PC-9 (cell line): ENCODE measurements at regions not wholly inside any gene's neighbourhood (a gene's known extent, or its start where the extent isn't known, plus 50 kb on each side); places are given as distances from the start of the nearest gene placed in this dataset.

Experiments
- BruUV-seq: library from RNA; stranded (reverse); fragments of 400-500 nt; replicated peaks from 2 replicates; lab custom pipeline; 2021; lab: Mats Ljungman, UMichigan
- CTCF ChIA-PET: fragments of 300-600 bp; sonication (Branson Sonifier 250); formaldehyde crosslinking; loops from one replicate; lab custom pipeline; 2022; ENCODE audit warnings: antibody characterized with exemption; lab: Charles Lee
- POLR2A ChIA-PET: fragments of 300-600 bp; sonication (Branson Sonifier 250); formaldehyde crosslinking; loops from one replicate; lab custom pipeline; 2022; ENCODE audit warnings: antibody characterized with exemption; ENCODE audit not compliant: unreplicated experiment; lab: Charles Lee
- DNase-seq, 2 experiments: peaks; one replicate each; pipeline versions ENCODE4 v3.0.0 to v3.0.0-alpha.2; 2015 to 2022; ENCODE audit warnings: mixed read lengths in 1 of 2
- H2AFZ ChIP-seq: fragments of 200-600 bp; sonication (generic); 2 replicates; pipeline ENCODE4 v1.8.1; 2017; ENCODE audit warnings: antibody characterized with exemption
- H3F3A ChIP-seq: fragments of 200-600 bp; sonication (generic); 2 replicates; pipeline ENCODE4 v1.8.1; 2017; ENCODE audit warnings: antibody characterized with exemption, mild to moderate bottlenecking, low read depth; ENCODE audit not compliant: insufficient read depth
- H3K27ac ChIP-seq: fragments of 200-600 bp; sonication (generic); 2 replicates; pipeline ENCODE4 v1.6.1; 2016; ENCODE audit warnings: mixed run types
- H3K27me3 ChIP-seq: fragments of 200-600 bp; sonication (generic); 2 replicates; pipeline ENCODE4 v1.6.1; 2016; ENCODE audit warnings: low read depth, mixed run types; ENCODE audit not compliant: insufficient read depth
- H3K36me3 ChIP-seq: fragments of 200-600 bp; sonication (generic); 2 replicates; pipeline ENCODE4 v1.6.1; 2016; ENCODE audit warnings: low read depth, mixed run types
- H3K4me1 ChIP-seq: fragments of 200-600 bp; sonication (generic); replicated peaks from 2 replicates; pipeline ENCODE4 v1.6.1; 2016; ENCODE audit warnings: mixed run types; ENCODE audit not compliant: insufficient read depth
- H3K4me2 ChIP-seq: fragments of 200-600 bp; sonication (generic); 2 replicates; pipeline ENCODE4 v1.6.1; 2017; ENCODE audit warnings: mixed run types
- H3K4me3 ChIP-seq: fragments of 200-600 bp; sonication (generic); 2 replicates; pipeline ENCODE4 v1.6.1; 2016; ENCODE audit warnings: mixed run types
- H3K79me2 ChIP-seq: fragments of 200-600 bp; sonication (generic); 2 replicates; pipeline ENCODE4 v1.6.1; 2017; ENCODE audit warnings: low read depth, mixed run types
- H3K9me2 ChIP-seq: fragments of 200-600 bp; sonication (generic); 2 replicates; pipeline ENCODE4 v1.8.1; 2017; ENCODE audit warnings: mild to moderate bottlenecking; ENCODE audit not compliant: insufficient read depth
- H3K9me3 ChIP-seq: fragments of 200-600 bp; sonication (generic); 2 replicates; pipeline ENCODE4 v1.8.1; 2016; ENCODE audit warnings: low read depth; ENCODE audit not compliant: insufficient read depth
- H4K20me1 ChIP-seq: fragments of 200-600 bp; sonication (generic); 2 replicates; pipeline ENCODE4 v1.8.1; 2017; ENCODE audit not compliant: insufficient read depth
- EZH2 ChIP-seq: fragments of 200-600 bp; sonication (generic); IDR thresholded peaks from 2 replicates; pipeline ENCODE4 v1.8.0; 2017; ENCODE audit warnings: antibody characterized with exemption, low read depth
- intact Hi-C: fragments of 100-400 bp; cut with micrococcal nuclease; formaldehyde crosslinking; loops from one replicate; pipeline ENCODE4 v1.10.0; 2022; ENCODE audit not compliant: unreplicated experiment
- TF ChIP-seq, protein P1 (sequence below): fragments of 200-600 bp; sonication (generic); conservative IDR thresholded peaks from 2 replicates; pipeline ENCODE4 v1.6.1; 2017; ENCODE audit warnings: mixed run types, antibody characterized with exemption, mild to moderate bottlenecking, moderate library complexity

DNA sequence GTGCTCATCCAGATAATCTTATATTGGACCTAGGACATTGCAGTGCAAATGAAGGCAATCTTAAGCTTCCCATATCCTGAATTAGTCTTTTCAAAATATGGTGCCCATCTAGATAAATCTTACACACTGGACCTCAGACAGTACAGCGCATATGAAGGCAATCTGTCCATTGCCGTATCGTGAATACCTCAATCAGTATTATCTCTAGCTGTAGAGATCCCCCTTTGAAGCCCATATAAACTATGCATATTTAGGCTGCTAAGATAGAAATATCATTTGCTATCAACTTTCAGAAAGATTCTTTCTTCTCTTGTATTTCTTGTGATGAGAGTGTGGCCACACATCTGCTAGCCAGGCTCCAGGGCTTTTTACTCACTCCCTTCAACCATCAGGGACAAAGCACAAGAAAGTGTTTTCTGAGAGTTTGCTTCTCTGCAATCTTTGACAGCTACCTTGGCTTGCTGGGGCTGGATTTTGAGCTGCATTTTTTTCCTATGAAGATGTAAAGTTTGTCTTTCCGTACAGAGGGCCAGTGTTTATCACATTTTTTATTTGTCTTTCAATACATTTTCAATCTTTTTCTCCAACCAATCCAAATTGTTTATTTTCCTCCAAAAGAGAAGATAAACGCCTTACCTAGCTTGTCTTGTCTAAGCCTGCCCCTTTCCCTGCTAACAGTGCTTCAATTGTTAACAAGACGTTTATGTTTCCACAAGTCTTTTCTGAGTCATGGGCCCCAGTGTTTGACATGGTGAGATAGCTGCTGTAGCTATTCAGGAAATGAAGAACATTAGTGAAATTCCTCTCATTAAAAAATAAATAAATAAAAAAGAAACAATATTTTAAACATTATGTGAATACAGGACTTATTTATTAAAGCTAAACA is 57.6 kb upstream of the FAT1 start:
- Histone ChIP-seq H3K79me2 (no peaks in the 10 kb centered on the region), H4K20me1 (no peaks in the 10 kb centered on the region), H3K4me2 (no peak overlapping the region), H3K27ac (no peak overlapping the region), H3K4me3 (no peak overlapping the region), H3K36me3 (no peaks in the 10 kb centered on the region), H3K9me3 (no peaks in the 10 kb centered on the region), H3K9me2 (no peaks in the 10 kb centered on the region), H3K4me1 (no peaks in the 10 kb centered on the region), H3F3A (no peaks in the 10 kb centered on the region), H3K27me3 (no peaks in the 10 kb centered on the region), H2AFZ (no peak overlapping the region)
- no peak for TF ChIP-seq EZH2
- TF ChIP-seq, protein P1, sequence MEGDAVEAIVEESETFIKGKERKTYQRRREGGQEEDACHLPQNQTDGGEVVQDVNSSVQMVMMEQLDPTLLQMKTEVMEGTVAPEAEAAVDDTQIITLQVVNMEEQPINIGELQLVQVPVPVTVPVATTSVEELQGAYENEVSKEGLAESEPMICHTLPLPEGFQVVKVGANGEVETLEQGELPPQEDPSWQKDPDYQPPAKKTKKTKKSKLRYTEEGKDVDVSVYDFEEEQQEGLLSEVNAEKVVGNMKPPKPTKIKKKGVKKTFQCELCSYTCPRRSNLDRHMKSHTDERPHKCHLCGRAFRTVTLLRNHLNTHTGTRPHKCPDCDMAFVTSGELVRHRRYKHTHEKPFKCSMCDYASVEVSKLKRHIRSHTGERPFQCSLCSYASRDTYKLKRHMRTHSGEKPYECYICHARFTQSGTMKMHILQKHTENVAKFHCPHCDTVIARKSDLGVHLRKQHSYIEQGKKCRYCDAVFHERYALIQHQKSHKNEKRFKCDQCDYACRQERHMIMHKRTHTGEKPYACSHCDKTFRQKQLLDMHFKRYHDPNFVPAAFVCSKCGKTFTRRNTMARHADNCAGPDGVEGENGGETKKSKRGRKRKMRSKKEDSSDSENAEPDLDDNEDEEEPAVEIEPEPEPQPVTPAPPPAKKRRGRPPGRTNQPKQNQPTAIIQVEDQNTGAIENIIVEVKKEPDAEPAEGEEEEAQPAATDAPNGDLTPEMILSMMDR, result no peak
- BruUV-seq, result no TSS peak
- CTCF ChIA-PET, result no interaction called here
- intact Hi-C loops, result no loop called here
- POLR2A ChIA-PET, result no interaction called here
- peak in 1 of 2 experiments; percentile 56 for DNase-seq

DNA sequence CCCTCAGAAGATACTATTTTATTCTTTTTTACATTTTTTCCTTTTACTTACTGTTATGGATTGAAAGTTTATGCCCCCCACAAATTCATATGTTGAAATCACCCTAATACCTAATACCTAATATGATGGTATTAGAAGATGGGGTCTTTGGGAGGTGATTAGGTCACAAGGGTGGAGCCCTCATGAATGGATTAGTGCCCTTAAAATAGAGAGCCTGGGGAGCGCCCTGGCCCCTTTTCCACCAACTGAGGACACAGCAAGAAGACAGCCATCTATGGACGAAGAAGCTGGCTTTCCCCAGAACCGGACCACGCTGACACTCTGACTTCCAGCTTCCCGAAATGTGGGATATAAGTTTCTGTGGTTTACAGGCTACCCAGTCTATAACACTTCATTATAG is 58.6 kb upstream of the FAT1 start:
- Histone ChIP-seq H3K4me2 (no peak overlapping the region), H3K9me3 (no peaks in the 10 kb centered on the region), H3K4me3 (no peak overlapping the region), H3K79me2 (no peaks in the 10 kb centered on the region), H3K36me3 (no peaks in the 10 kb centered on the region), H2AFZ (no peak overlapping the region), H3K27me3 (no peaks in the 10 kb centered on the region), H4K20me1 (no peaks in the 10 kb centered on the region), H3K9me2 (no peaks in the 10 kb centered on the region), H3F3A (no peaks in the 10 kb centered on the region), H3K27ac (no peak overlapping the region), H3K4me1 (no peaks in the 10 kb centered on the region)
- no peak for TF ChIP-seq EZH2
- TF ChIP-seq, protein P1, result no peak
- POLR2A ChIA-PET, result no interaction called here
- intact Hi-C loops, result no loop called here
- CTCF ChIA-PET, result no interaction called here
- no TSS peak for BruUV-seq
- DNase-seq, result no peak

DNA sequence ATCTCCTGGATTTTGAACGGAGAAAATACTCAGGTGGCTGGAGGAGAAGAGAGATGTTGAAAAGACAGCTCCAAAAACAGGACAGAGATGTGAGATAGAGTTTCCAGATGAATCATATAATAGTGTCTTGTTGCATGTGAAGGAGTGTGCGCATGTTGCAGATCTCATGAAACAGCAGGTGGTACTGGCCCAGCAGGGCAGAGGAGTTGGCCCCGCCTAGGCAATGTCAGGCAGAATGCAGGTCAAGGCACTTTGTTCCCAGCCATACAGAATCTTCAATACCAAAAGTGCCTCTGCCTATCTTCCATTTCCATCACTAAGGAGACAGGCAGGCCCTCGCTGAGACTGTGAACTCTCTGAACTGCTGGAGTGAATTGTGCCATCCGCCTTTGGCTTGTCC is 63.9 kb upstream of the FAT1 start:
- Histone ChIP-seq H3K4me2 (no peak overlapping the region), H4K20me1 (no peaks in the 10 kb centered on the region), H3K36me3 (no peaks in the 10 kb centered on the region), H3K4me1 (no peaks in the 10 kb centered on the region), H3K27me3 (no peaks in the 10 kb centered on the region), H2AFZ (no peak overlapping the region), H3K9me2 (no peaks in the 10 kb centered on the region), H3K79me2 (no peaks in the 10 kb centered on the region), H3K9me3 (no peaks in the 10 kb centered on the region), H3F3A (no peaks in the 10 kb centered on the region), H3K27ac (no peak overlapping the region), H3K4me3 (no peak overlapping the region)
- ChIA-PET POLR2A (interaction anchor here (0.7 kb wide), 2 partner anchors 101 to 117 kb away, joined by 3 read pairs; no protein-coding TSS in a partner anchor), CTCF (no interaction called here)
- BruUV-seq, result no TSS peak
- DNase-seq, result no peak
- no peak for TF ChIP-seq EZH2
- TF ChIP-seq, protein P1, result no peak
- intact Hi-C loops, result no loop called here
